ENCODE measurements at regions not wholly inside any gene's neighbourhood (a gene's known extent, or its start where the extent isn't known, plus 50 kb on each side); places are given as distances from the start of the nearest gene placed in this dataset.

GRCh38 chrX:42443267-42443666 is 334.7 kb downstream of the PPP1R2C start:
- TF ChIP-seq EP300 (IDR thresholded peaks at IDR 0.05) (no peak), CTCF (IDR thresholded peaks at IDR 0.05) (no peak)

Measured in sigmoid colon (tissue), 4 donors.